ENCODE measurements at regions not wholly inside any gene's neighbourhood (a gene's known extent, or its start where the extent isn't known, plus 50 kb on each side); places are given as distances from the start of the nearest gene placed in this dataset.

GRCh38 chr4:25523405-25523804 is 132.2 kb upstream of the SLC34A2 start:
- peak; percentile 24 for DNase-seq (ENCODE audit: low read depth, low spot score)
- in situ Hi-C loops (cut with HindIII; ENCODE audit: low pct_unique_long_range_greater_than_20kb, low sequenced_read_pairs), result no loop called here

GRCh38 chr4:25524663-25525062 is 131.0 kb upstream of the SLC34A2 start:
- in situ Hi-C loops (cut with HindIII; ENCODE audit: low pct_unique_long_range_greater_than_20kb, low sequenced_read_pairs), result no loop called here
- peak; percentile 93 for DNase-seq (ENCODE audit: low read depth, low spot score)

GRCh38 chr4:25525896-25526295 is 129.8 kb upstream of the SLC34A2 start:
- DNase-seq (ENCODE audit: low read depth, low spot score), result no peak
- in situ Hi-C loops (cut with HindIII; ENCODE audit: low pct_unique_long_range_greater_than_20kb, low sequenced_read_pairs), result no loop called here

GRCh38 chr4:25527034-25527433 is 128.6 kb upstream of the SLC34A2 start:
- DNase-seq (ENCODE audit: low read depth, low spot score), result no peak
- in situ Hi-C loops (cut with HindIII; ENCODE audit: low pct_unique_long_range_greater_than_20kb, low sequenced_read_pairs), result no loop called here

GRCh38 chr4:25528391-25528790 is 127.3 kb upstream of the SLC34A2 start:
- no peak for DNase-seq (ENCODE audit: low read depth, low spot score)
- in situ Hi-C loops (cut with HindIII; ENCODE audit: low pct_unique_long_range_greater_than_20kb, low sequenced_read_pairs), result no loop called here

GRCh38 chr4:25531272-25531671 is 124.4 kb upstream of the SLC34A2 start:
- peak; percentile 62 for DNase-seq (ENCODE audit: low read depth, low spot score)
- in situ Hi-C loops (cut with HindIII; ENCODE audit: low pct_unique_long_range_greater_than_20kb, low sequenced_read_pairs), result no loop called here

GRCh38 chr4:25532591-25532990 is 123.1 kb upstream of the SLC34A2 start:
- in situ Hi-C loops (cut with HindIII; ENCODE audit: low pct_unique_long_range_greater_than_20kb, low sequenced_read_pairs), result no loop called here
- DNase-seq (ENCODE audit: low read depth, low spot score), result no peak

GRCh38 chr4:25533256-25533655 is 122.4 kb upstream of the SLC34A2 start:
- in situ Hi-C loops (cut with HindIII; ENCODE audit: low pct_unique_long_range_greater_than_20kb, low sequenced_read_pairs), result no loop called here
- DNase-seq (ENCODE audit: low read depth, low spot score), result no peak

GRCh38 chr4:25535278-25535677 is 120.4 kb upstream of the SLC34A2 start:
- in situ Hi-C loops (cut with HindIII; ENCODE audit: low pct_unique_long_range_greater_than_20kb, low sequenced_read_pairs), result no loop called here
- DNase-seq (ENCODE audit: low read depth, low spot score), result peak; percentile 90

- in situ Hi-C loops (cut with HindIII; ENCODE audit: low pct_unique_long_range_greater_than_20kb, low sequenced_read_pairs), result no loop called here
- no peak for DNase-seq (ENCODE audit: low read depth, low spot score)
Measured at GRCh38 chr4:25535701-25536473, 119.8 kb upstream of the SLC34A2 start.

GRCh38 chr4:25536564-25537320 is 118.9 kb upstream of the SLC34A2 start:
- DNase-seq (ENCODE audit: low read depth, low spot score), result peak; percentile 61
- in situ Hi-C loops (cut with HindIII; ENCODE audit: low pct_unique_long_range_greater_than_20kb, low sequenced_read_pairs), result no loop called here

GRCh38 chr4:25538430-25538829 is 117.2 kb upstream of the SLC34A2 start:
- in situ Hi-C loops (cut with HindIII; ENCODE audit: low pct_unique_long_range_greater_than_20kb, low sequenced_read_pairs), result no loop called here
- no peak for DNase-seq (ENCODE audit: low read depth, low spot score)

GRCh38 chr4:25539241-25539640 is 116.4 kb upstream of the SLC34A2 start:
- in situ Hi-C loops (cut with HindIII; ENCODE audit: low pct_unique_long_range_greater_than_20kb, low sequenced_read_pairs), result no loop called here
- DNase-seq (ENCODE audit: low read depth, low spot score), result no peak

GRCh38 chr4:25540734-25541133 is 114.9 kb upstream of the SLC34A2 start:
- no peak for DNase-seq (ENCODE audit: low read depth, low spot score)
- in situ Hi-C loops (cut with HindIII; ENCODE audit: low pct_unique_long_range_greater_than_20kb, low sequenced_read_pairs), result no loop called here

- in situ Hi-C loops (cut with HindIII; ENCODE audit: low pct_unique_long_range_greater_than_20kb, low sequenced_read_pairs), result no loop called here
Measured at GRCh38 chr4:25547343-25547742, 108.3 kb upstream of the SLC34A2 start.

GRCh38 chr4:25549413-25549812 is 106.2 kb upstream of the SLC34A2 start:
- in situ Hi-C loops (cut with HindIII; ENCODE audit: low pct_unique_long_range_greater_than_20kb, low sequenced_read_pairs), result no loop called here
- no peak for DNase-seq (ENCODE audit: low read depth, low spot score)

More at GRCh38 chr4:25547343-25547742, 108.3 kb upstream of the SLC34A2 start:
- DNase-seq (ENCODE audit: low read depth, low spot score), result no peak

GRCh38 chr4:25550376-25551030 is 105.1 kb upstream of the SLC34A2 start:
- DNase-seq (ENCODE audit: low read depth, low spot score), result no peak

GRCh38 chr4:25551605-25552004 is 104.0 kb upstream of the SLC34A2 start:
- DNase-seq (ENCODE audit: low read depth, low spot score), result no peak
- in situ Hi-C loops (cut with HindIII; ENCODE audit: low pct_unique_long_range_greater_than_20kb, low sequenced_read_pairs), result no loop called here

More at GRCh38 chr4:25550376-25551030, 105.1 kb upstream of the SLC34A2 start:
- in situ Hi-C loops (cut with HindIII; ENCODE audit: low pct_unique_long_range_greater_than_20kb, low sequenced_read_pairs), result no loop called here
